Stimulated activated CD8-positive, alpha-beta memory T cell treated with anti-CD3 and anti-CD28 coated beads, Interleukin-4, amount 100 ng/mL, for 4 hours (primary cell): ENCODE measurements at regions not wholly inside any gene's neighbourhood (a gene's known extent, or its start where the extent isn't known, plus 50 kb on each side); places are given as distances from the start of the nearest gene placed in this dataset.

Experiments
- DNase-seq, 2 donors: peaks; one replicate each; pipeline ENCODE4 v3.0.0-alpha.2; 2020; ENCODE audit warnings: low read depth in 2 of 2, low spot score in 1 of 2

GRCh38 chr11:122319691-122320620, 203.9 kb upstream of the BLID start:
- DNase-seq, result no peak

- DNase-seq, result no peak
Measured at GRCh38 chr11:122319085-122319484, 203.1 kb upstream of the BLID start.

- no peak for DNase-seq
Measured at GRCh38 chr11:122317305-122317704, 201.3 kb upstream of the BLID start.

- DNase-seq, result no peak
Measured at GRCh38 chr11:122313581-122313980, 197.6 kb upstream of the BLID start.

- DNase-seq, result no peak
Measured at GRCh38 chr11:122311216-122311755, 195.3 kb upstream of the BLID start.

- no peak for DNase-seq
Measured at GRCh38 chr11:122310766-122311165, 194.8 kb upstream of the BLID start.

GRCh38 chr11:122309262-122309925, 193.4 kb upstream of the BLID start:
- no peak for DNase-seq

GRCh38 chr11:122308226-122308625, 192.2 kb upstream of the BLID start:
- DNase-seq, result no peak

- no peak for DNase-seq
Measured at GRCh38 chr11:122307476-122308035, 191.5 kb upstream of the BLID start.

GRCh38 chr11:122306831-122307391, 190.9 kb upstream of the BLID start:
- no peak for DNase-seq

- no peak for DNase-seq
Measured at GRCh38 chr11:122305426-122306320, 189.7 kb upstream of the BLID start.

- no peak for DNase-seq
Measured at GRCh38 chr11:122304973-122305372, 189.0 kb upstream of the BLID start.

- no peak for DNase-seq
Measured at GRCh38 chr11:122304306-122304705, 188.3 kb upstream of the BLID start.

GRCh38 chr11:122294041-122294440, 178.0 kb upstream of the BLID start:
- DNase-seq, result no peak

- no peak for DNase-seq
Measured at GRCh38 chr11:122293296-122294023, 177.4 kb upstream of the BLID start.

- DNase-seq, result no peak
Measured at GRCh38 chr11:122287401-122287800, 171.4 kb upstream of the BLID start.

GRCh38 chr11:122285070-122285988, 169.3 kb upstream of the BLID start:
- DNase-seq, result no peak

GRCh38 chr11:122280870-122281269, 164.9 kb upstream of the BLID start:
- DNase-seq, result no peak

- no peak for DNase-seq
Measured at GRCh38 chr11:122279194-122279593, 163.2 kb upstream of the BLID start.
